GM12878 (cell line): ENCODE measurements at regions not wholly inside any gene's neighbourhood (a gene's known extent, or its start where the extent isn't known, plus 50 kb on each side); places are given as distances from the start of the nearest gene placed in this dataset.

ENCODE experiments used
- ATAC-seq: fragments of 200-7000 bp; cut with Tn5 transposase; 3 replicates; pipeline ENCODE4 v1.9.1; 2020; ENCODE audit warnings: mild to moderate bottlenecking, moderate library complexity
- BruUV-seq: library from RNA; stranded (reverse); fragments of 400-500 nt; replicated peaks from 2 replicates; lab custom pipeline; 2021; lab: Mats Ljungman, UMichigan
- CTCF ChIA-PET: fragments of 300-600 bp; sonication (Branson Sonifier 250); formaldehyde crosslinking; extraction: SDS; loops from one replicate; lab custom pipeline; 2021; ENCODE audit warnings: inconsistent platforms; lab: Yijun Ruan, JAX
- POLR2A ChIA-PET: fragments of 350-600 bp; formaldehyde crosslinking; extraction: SDS; loops from one replicate; lab custom pipeline; 2021; ENCODE audit warnings: inconsistent platforms; lab: Charles Lee
- RAD21 ChIA-PET: fragments of 300-600 bp; sonication (Branson Sonifier 250); formaldehyde crosslinking; loops from one replicate; lab custom pipeline; 2023; ENCODE audit warnings: antibody characterized with exemption; ENCODE audit not compliant: unreplicated experiment; lab: Charles Lee
- SMC1A ChIA-PET: fragments of 300-600 bp; sonication (Branson Sonifier 250); formaldehyde crosslinking; loops from one replicate; lab custom pipeline; 2023; ENCODE audit not compliant: unreplicated experiment, uncharacterized antibody; lab: Charles Lee
- DNase-seq: peaks from one replicate; pipeline ENCODE4 v3.0.0-alpha.2; 2011; ENCODE audit warnings: low read depth, low spot score
- FAIRE-seq: peaks from 3 replicates; lab custom pipeline; 2011; peaks lifted over from hg19 to GRCh38; lab: Jason Lieb, UNC
- H2AFZ ChIP-seq: 2 replicates; pipeline ENCODE4 v1.6.0; 2011; ENCODE audit warnings: low read depth, low read length, control low read depth; ENCODE audit not compliant: control insufficient read depth
- H3K27ac ChIP-seq: 2 replicates; pipeline ENCODE4 v1.5.1; 2011; ENCODE audit warnings: control low read depth; ENCODE audit not compliant: control insufficient read depth, insufficient read depth
- H3K27me3 ChIP-seq, 2 experiments: replicated peaks in 1 of 2; 2 replicates each; pipeline versions ENCODE4 v1.6.0 to v1.6.1; 2011; ENCODE audit warnings: low read length in 1 of 2; ENCODE audit not compliant: control insufficient read depth in 2 of 2, insufficient read depth in 2 of 2
- H3K36me3 ChIP-seq, 2 experiments: 2 replicates each; pipeline ENCODE4 v1.5.1; 2011; ENCODE audit warnings: low read length in 1 of 2; ENCODE audit not compliant: control insufficient read depth in 2 of 2, insufficient read depth in 2 of 2
- H3K4me1 ChIP-seq: 2 replicates; pipeline ENCODE4 v1.6.1; 2011; ENCODE audit warnings: mild to moderate bottlenecking, low read length, moderate library complexity, mixed read lengths; ENCODE audit not compliant: control insufficient read depth, insufficient read depth
- H3K4me2 ChIP-seq: 2 replicates; pipeline ENCODE4 v1.6.0; 2011; ENCODE audit warnings: control low read depth; ENCODE audit not compliant: control insufficient read depth, insufficient read depth
- H3K4me3 ChIP-seq: fragments of 200-600 bp; sonication (generic); 2 replicates; pipeline ENCODE4 v1.5.1; 2016
- H3K79me2 ChIP-seq: 2 replicates; pipeline ENCODE4 v1.6.0; 2011; ENCODE audit warnings: low read length; ENCODE audit not compliant: control insufficient read depth, insufficient read depth
- H3K9ac ChIP-seq: 2 replicates; pipeline ENCODE4 v1.8.0; 2011; ENCODE audit warnings: low read length, control low read depth, mixed read lengths; ENCODE audit not compliant: control insufficient read depth, insufficient read depth
- H3K9me3 ChIP-seq: replicated peaks from 3 replicates; pipeline ENCODE4 v1.5.1; 2011; ENCODE audit warnings: mild to moderate bottlenecking, low read length; ENCODE audit not compliant: control insufficient read depth, insufficient read depth
- H4K20me1 ChIP-seq: 2 replicates; pipeline ENCODE4 v1.6.0; 2011; ENCODE audit not compliant: control insufficient read depth, insufficient read depth
- BACH1 ChIP-seq: fragments of 450-650 bp; IDR thresholded peaks from 2 replicates; pipeline ENCODE4 v1.6.1; 2017; ENCODE audit warnings: mild to moderate bottlenecking, borderline replicate concordance
- CBX3 ChIP-seq: fragments of 200-600 bp; sonication (generic); IDR thresholded peaks from 2 replicates; pipeline ENCODE4 v1.6.1; 2016; ENCODE audit warnings: low read depth, borderline replicate concordance
- CHD4 ChIP-seq: fragments of 200-600 bp; sonication (generic); IDR thresholded peaks from 2 replicates; pipeline ENCODE4 v1.6.1; 2016; ENCODE audit warnings: mild to moderate bottlenecking
- EGR1 ChIP-seq, 2 experiments: IDR thresholded peaks; 1 replicate in 1 of 2; 2 replicates in 1 of 2; pipeline ENCODE4 v1.6.1; 2011 to 2012; ENCODE audit warnings: low read depth in 2 of 2, low read length in 2 of 2, borderline replicate concordance in 1 of 2, mild to moderate bottlenecking in 1 of 2, moderate library complexity in 1 of 2
- ELK1 ChIP-seq: IDR thresholded peaks from 2 replicates; pipeline ENCODE4 v1.6.1; 2012; ENCODE audit warnings: low read depth, low read length, improper control_type of control experiment
- KDM1A ChIP-seq: fragments of 200-600 bp; sonication (generic); IDR thresholded peaks from 2 replicates; pipeline ENCODE4 v1.6.1; 2016; ENCODE audit warnings: borderline replicate concordance
- MTA2 ChIP-seq: fragments of 450-650 bp; IDR thresholded peaks from 2 replicates; pipeline ENCODE4 v1.6.1; 2016; ENCODE audit warnings: low read depth, mild to moderate bottlenecking, moderate library complexity
- MXI1 ChIP-seq: fragments of 150-350 bp; IDR thresholded peaks from 2 replicates; pipeline ENCODE4 v1.6.1; 2011; ENCODE audit warnings: low read depth, mild to moderate bottlenecking, inconsistent platforms, low read length, improper control_type of control experiment
- NBN ChIP-seq: fragments of 450-650 bp; IDR thresholded peaks from 2 replicates; pipeline ENCODE4 v1.6.1; 2016
- NFXL1 ChIP-seq: fragments of 450-650 bp; IDR thresholded peaks from 2 replicates; pipeline ENCODE4 v1.6.1; 2017; ENCODE audit warnings: antibody characterized with exemption, mild to moderate bottlenecking, borderline replicate concordance
- NR2C1 ChIP-seq: fragments of 450-650 bp; IDR thresholded peaks from 2 replicates; pipeline ENCODE4 v1.6.1; 2017; ENCODE audit warnings: antibody characterized with exemption, mild to moderate bottlenecking, moderate library complexity
- PAX8 ChIP-seq: fragments of 450-650 bp; IDR thresholded peaks from 2 replicates; pipeline ENCODE4 v1.6.1; 2017; ENCODE audit warnings: mild to moderate bottlenecking, moderate library complexity
- POLR2A ChIP-seq: IDR thresholded peaks from 2 replicates; pipeline ENCODE4 v1.6.1; 2011; ENCODE audit warnings: low read depth, mild to moderate bottlenecking, low read length
- RCOR1 ChIP-seq: conservative IDR thresholded peaks from 2 replicates; pipeline ENCODE4 v1.6.1; 2012; ENCODE audit warnings: low read depth, low read length, improper control_type of control experiment
- SIX5 ChIP-seq: IDR thresholded peaks from 2 replicates; pipeline ENCODE4 v1.6.1; 2011; ENCODE audit warnings: mild to moderate bottlenecking, low read depth, low read length, moderate library complexity; ENCODE audit not compliant: severe bottlenecking
- SUPT20H ChIP-seq: IDR thresholded peaks from 2 replicates; pipeline ENCODE4 v1.6.1; 2011; ENCODE audit warnings: low read depth, mild to moderate bottlenecking, low read length, moderate library complexity, borderline replicate concordance; ENCODE audit not compliant: control insufficient read depth
- TARDBP ChIP-seq: IDR thresholded peaks from 2 replicates; pipeline ENCODE4 v1.6.1; 2016; ENCODE audit warnings: borderline replicate concordance
- TBL1XR1 ChIP-seq: IDR thresholded peaks from 2 replicates; pipeline ENCODE4 v1.6.1; 2012; ENCODE audit warnings: low read depth, low read length, improper control_type of control experiment
- YY1 ChIP-seq: IDR thresholded peaks from 2 replicates; pipeline ENCODE4 v1.6.1; 2011; ENCODE audit warnings: low read depth, mild to moderate bottlenecking, low read length
- ZNF207 ChIP-seq: fragments of 450-650 bp; IDR thresholded peaks from 2 replicates; pipeline ENCODE4 v1.6.1; 2014; ENCODE audit warnings: antibody characterized with exemption, mild to moderate bottlenecking, borderline replicate concordance
- ZNF622 ChIP-seq: fragments of 450-650 bp; IDR thresholded peaks from 2 replicates; pipeline ENCODE4 v1.6.1; 2017; ENCODE audit warnings: mild to moderate bottlenecking, inconsistent platforms
- WGBS: methylation state at CpG from one replicate; pipeline ENCODE4 v1.1.6; 2016; ENCODE audit warnings: low lambda C conversion rate; ENCODE audit not compliant: insufficient replicate concordance, insufficient coverage; ENCODE audit errors: missing lambda C conversion rate; 5-methylcytosine and 5-hydroxymethylcytosine counted together
- in situ Hi-C: fragments of 300-500 bp; cut with MboI; formaldehyde crosslinking; loops from 9 replicates; pipeline ENCODE4 v1.14.3; 2018; ENCODE audit warnings: mixed read lengths
- intact Hi-C: fragments of 100-400 bp; cut with micrococcal nuclease; formaldehyde crosslinking; loops from one replicate; pipeline ENCODE4 v1.14.2; 2022; ENCODE audit not compliant: unreplicated experiment
- TF ChIP-seq, protein P1 (sequence below): IDR thresholded peaks from 2 replicates; pipeline ENCODE4 v1.6.1; 2011; ENCODE audit warnings: low read depth, mild to moderate bottlenecking, low read length, moderate library complexity, borderline replicate concordance; ENCODE audit errors: extremely low read depth

DNA sequence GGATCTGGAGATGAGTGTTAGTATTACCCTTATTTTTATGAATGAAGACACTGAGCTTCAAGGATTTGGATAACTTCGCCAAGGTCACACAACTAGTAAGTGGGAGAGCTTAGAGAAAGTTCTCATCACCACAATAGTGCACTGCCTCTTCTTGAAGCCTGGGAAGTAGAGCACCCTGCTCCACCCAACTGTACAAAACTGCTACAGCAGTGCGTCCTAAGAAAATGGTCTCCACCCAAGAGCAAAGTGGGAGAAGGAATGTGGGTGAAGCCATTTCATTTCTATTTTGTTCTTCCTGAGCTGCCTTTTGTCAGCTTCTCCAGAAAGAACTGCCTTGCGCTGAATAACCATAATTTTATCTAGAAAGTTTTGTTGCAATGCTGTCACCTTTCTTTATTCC is 403.9 kb upstream of the FAT3 start (continued):
- TF ChIP-seq NBN (no peak), KDM1A (no peak), BACH1 (no peak), POLR2A (no peak), TARDBP (no peak), CHD4 (no peak)
- TF ChIP-seq, all 136 proteins: peak for 0

DNA sequence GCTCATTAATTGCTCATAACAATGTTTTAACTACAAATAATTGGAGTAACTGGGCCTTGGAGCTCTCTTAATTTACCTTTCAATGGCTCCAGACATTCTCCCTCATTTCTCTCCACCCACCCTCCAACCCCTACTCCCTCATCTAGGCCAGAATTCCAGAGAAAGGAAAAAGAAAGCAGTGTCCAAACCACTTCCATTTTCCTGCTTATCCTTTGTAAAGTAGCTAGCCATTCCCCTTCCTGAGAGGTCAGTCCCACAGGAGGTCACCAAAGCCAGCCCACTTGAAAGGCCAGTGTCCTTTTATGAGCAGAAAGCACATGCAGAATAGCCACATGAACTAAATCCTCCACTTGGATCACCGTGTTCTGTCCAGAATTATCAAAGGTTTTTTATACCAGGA is 404.8 kb upstream of the FAT3 start:
- Histone ChIP-seq H4K20me1 (no peaks in the 10 kb centered on the region), H3K4me2 (no peak overlapping the region), H3K9me3 (no peaks in the 10 kb centered on the region), H3K36me3 (no peaks in the 10 kb centered on the region), H3K4me1 (no peaks in the 10 kb centered on the region), H3K79me2 (no peaks in the 10 kb centered on the region), H3K27ac (no peak overlapping the region), H3K27me3 (no peaks in the 10 kb centered on the region), H3K9ac (no peak overlapping the region), H3K4me3 (no peak overlapping the region), H2AFZ (no peak overlapping the region)
- CTCF ChIA-PET = no interaction called here
- SMC1A ChIA-PET = no interaction called here
- no TSS peak for BruUV-seq
- intact Hi-C loops = no loop called here
- in situ Hi-C loops = no loop called here
- FAIRE-seq (no peak), ATAC-seq (no peak), DNase-seq (no peak)
- no peak for TF ChIP-seq NFXL1
- no peak for TF ChIP-seq SUPT20H
- TF ChIP-seq ZNF207 = no peak
- no peak for TF ChIP-seq SIX5
- no peak for TF ChIP-seq ELK1
- TF ChIP-seq EGR1 (IDR thresholded peaks at IDR 0.05; ENCODE audit: borderline replicate concordance in 1 of 2, low read depth in 2 of 2, low read length in 2 of 2) = no peak
- TF ChIP-seq TARDBP = no peak
- no peak for TF ChIP-seq TBL1XR1
- no peak for TF ChIP-seq CHD4
- TF ChIP-seq YY1 = no peak
- no peak for TF ChIP-seq ZNF622
- TF ChIP-seq PAX8 = no peak
- TF ChIP-seq CBX3 = no peak
- no peak for TF ChIP-seq NR2C1
- TF ChIP-seq RCOR1 = no peak
- no peak for TF ChIP-seq MXI1
- no peak for TF ChIP-seq MTA2
- TF ChIP-seq, protein P1, sequence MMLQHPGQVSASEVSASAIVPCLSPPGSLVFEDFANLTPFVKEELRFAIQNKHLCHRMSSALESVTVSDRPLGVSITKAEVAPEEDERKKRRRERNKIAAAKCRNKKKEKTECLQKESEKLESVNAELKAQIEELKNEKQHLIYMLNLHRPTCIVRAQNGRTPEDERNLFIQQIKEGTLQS = no peak
- 0% methylated on average over 1 of the region's 1 CpG for WGBS
- RAD21 ChIA-PET = no interaction called here
- POLR2A ChIA-PET = no interaction called here
